ENCODE measurements at regions not wholly inside any gene's neighbourhood (a gene's known extent, or its start where the extent isn't known, plus 50 kb on each side); places are given as distances from the start of the nearest gene placed in this dataset.

- DNase-seq (ENCODE audit: low read depth, low spot score): no peak
- H3K4me3 ChIP-seq (ENCODE audit: low read length): no peak overlapping the region
These were observed 103.3 kb downstream of the DIRAS2 start for GRCh38 chr9:90539286-90539685.

- no peak for DNase-seq (ENCODE audit: low read depth, low spot score)
- H3K4me3 ChIP-seq (ENCODE audit: low read length): no peak overlapping the region
These were observed 101.9 kb downstream of the DIRAS2 start for GRCh38 chr9:90540734-90541133.

- H3K4me3 ChIP-seq (ENCODE audit: low read length): no peak overlapping the region
- no peak for DNase-seq (ENCODE audit: low read depth, low spot score)
These were observed 98.1 kb downstream of the DIRAS2 start for GRCh38 chr9:90544488-90544887.

GRCh38 chr9:90546200-90546599, 96.4 kb downstream of the DIRAS2 start:
- DNase-seq (ENCODE audit: low read depth, low spot score): no peak
- H3K4me3 ChIP-seq (ENCODE audit: low read length): no peak overlapping the region

- H3K4me3 ChIP-seq (ENCODE audit: low read length): no peak overlapping the region
- DNase-seq (ENCODE audit: low read depth, low spot score): no peak
These were observed 94.7 kb downstream of the DIRAS2 start for GRCh38 chr9:90547896-90548295.

GRCh38 chr9:90552317-90552716, 90.3 kb downstream of the DIRAS2 start:
- H3K4me3 ChIP-seq (ENCODE audit: low read length): no peak overlapping the region
- DNase-seq (ENCODE audit: low read depth, low spot score): no peak

- H3K4me3 ChIP-seq (ENCODE audit: low read length): no peak overlapping the region
- no peak for DNase-seq (ENCODE audit: low read depth, low spot score)
These were observed 87.1 kb downstream of the DIRAS2 start for GRCh38 chr9:90555351-90556057.

GRCh38 chr9:90556897-90557675, 85.5 kb downstream of the DIRAS2 start:
- DNase-seq (ENCODE audit: low read depth, low spot score): no peak
- no peak overlapping the region for H3K4me3 ChIP-seq (ENCODE audit: low read length)

- H3K4me3 ChIP-seq (ENCODE audit: low read length): no peak overlapping the region
- DNase-seq (ENCODE audit: low read depth, low spot score): no peak
These were observed 83.2 kb downstream of the DIRAS2 start for GRCh38 chr9:90559075-90560073.

All from Jurkat, Clone E6-1 (cell line).